ENCODE measurements at regions not wholly inside any gene's neighbourhood (a gene's known extent, or its start where the extent isn't known, plus 50 kb on each side); places are given as distances from the start of the nearest gene placed in this dataset.

DNA sequence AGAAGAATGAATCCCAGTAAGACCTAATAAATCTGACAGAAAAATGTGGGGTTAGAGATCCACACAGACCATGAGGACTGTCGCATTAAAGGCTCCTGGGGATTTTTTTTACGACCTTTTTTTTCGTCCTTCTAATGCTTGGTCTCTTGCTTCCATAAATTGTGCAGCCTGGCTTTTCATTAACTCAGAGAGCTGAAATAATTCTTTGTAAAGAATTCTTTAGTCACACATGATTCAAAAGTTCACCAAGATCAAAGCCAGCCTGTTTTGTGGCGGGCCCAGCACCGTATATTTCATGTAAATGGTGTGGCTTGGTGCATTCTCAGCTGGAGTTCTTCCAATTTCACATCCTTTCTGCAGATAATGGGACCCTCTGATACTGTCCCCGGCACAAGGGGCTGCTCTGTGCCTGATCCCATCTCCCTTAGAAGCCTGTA, 206.6 kb upstream of the BMPER start:
- WGBS (ENCODE audit: insufficient coverage, low coverage, missing lambda C conversion rate) = 0% methylated on average over 6 of the region's 6 CpGs
- H3K36me3 ChIP-seq (ENCODE audit: control insufficient read depth, insufficient read depth, low read length) = no peaks in the 10 kb centered on the region
- intact Hi-C loops (cut with micrococcal nuclease) (no loop called here), in situ Hi-C loops (cut with MboI) (no loop called here)
- H3K9me1 ChIP-seq (ENCODE audit: control insufficient read depth, insufficient read depth, low read length) = no peaks in the 10 kb centered on the region
- H3K4me1 ChIP-seq (replicated peaks in 1 of 2; ENCODE audit: control insufficient read depth in 2 of 2, insufficient read depth in 2 of 2, low read length in 2 of 2) = no peaks in the 10 kb centered on the region
- DNase-seq (ENCODE audit: extremely low read depth in 1 of 4, low spot score in 3 of 4) (no peak), FAIRE-seq (no peak), ATAC-seq (no peak)
- CTCF ChIA-PET (ENCODE audit: low intra/inter-chr PET ratio) = no interaction called here
- H3K27me3 ChIP-seq (ENCODE audit: control insufficient read depth in 2 of 2, insufficient read depth in 2 of 2, low read length in 2 of 2) = no peaks in the 10 kb centered on the region
- no peak overlapping the region for H3K27ac ChIP-seq (ENCODE audit: extremely low read depth, low read depth, low read length)
- H2AFZ ChIP-seq (ENCODE audit: low read depth, low read length) = no peak overlapping the region
- H3K9me3 ChIP-seq (replicated peaks; ENCODE audit: control insufficient read depth, insufficient read depth, low read depth, low read length) = no peaks in the 10 kb centered on the region
- no peak for TF ChIP-seq MAFG (tag; conservative IDR thresholded peaks at IDR 0.05)
- TF ChIP-seq ZNF584 (CRISPR knock-in tag; IDR thresholded peaks at IDR 0.05; ENCODE audit: low read depth) = no peak
- TF ChIP-seq, protein P1, sequence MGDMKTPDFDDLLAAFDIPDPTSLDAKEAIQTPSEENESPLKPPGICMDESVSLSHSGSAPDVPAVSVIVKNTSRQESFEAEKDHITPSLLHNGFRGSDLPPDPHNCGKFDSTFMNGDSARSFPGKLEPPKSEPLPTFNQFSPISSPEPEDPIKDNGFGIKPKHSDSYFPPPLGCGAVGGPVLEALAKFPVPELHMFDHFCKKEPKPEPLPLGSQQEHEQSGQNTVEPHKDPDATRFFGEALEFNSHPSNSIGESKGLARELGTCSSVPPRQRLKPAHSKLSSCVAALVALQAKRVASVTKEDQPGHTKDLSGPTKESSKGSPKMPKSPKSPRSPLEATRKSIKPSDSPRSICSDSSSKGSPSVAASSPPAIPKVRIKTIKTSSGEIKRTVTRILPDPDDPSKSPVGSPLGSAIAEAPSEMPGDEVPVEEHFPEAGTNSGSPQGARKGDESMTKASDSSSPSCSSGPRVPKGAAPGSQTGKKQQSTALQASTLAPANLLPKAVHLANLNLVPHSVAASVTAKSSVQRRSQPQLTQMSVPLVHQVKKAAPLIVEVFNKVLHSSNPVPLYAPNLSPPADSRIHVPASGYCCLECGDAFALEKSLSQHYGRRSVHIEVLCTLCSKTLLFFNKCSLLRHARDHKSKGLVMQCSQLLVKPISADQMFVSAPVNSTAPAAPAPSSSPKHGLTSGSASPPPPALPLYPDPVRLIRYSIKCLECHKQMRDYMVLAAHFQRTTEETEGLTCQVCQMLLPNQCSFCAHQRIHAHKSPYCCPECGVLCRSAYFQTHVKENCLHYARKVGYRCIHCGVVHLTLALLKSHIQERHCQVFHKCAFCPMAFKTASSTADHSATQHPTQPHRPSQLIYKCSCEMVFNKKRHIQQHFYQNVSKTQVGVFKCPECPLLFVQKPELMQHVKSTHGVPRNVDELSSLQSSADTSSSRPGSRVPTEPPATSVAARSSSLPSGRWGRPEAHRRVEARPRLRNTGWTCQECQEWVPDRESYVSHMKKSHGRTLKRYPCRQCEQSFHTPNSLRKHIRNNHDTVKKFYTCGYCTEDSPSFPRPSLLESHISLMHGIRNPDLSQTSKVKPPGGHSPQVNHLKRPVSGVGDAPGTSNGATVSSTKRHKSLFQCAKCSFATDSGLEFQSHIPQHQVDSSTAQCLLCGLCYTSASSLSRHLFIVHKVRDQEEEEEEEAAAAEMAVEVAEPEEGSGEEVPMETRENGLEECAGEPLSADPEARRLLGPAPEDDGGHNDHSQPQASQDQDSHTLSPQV (IDR thresholded peaks at IDR 0.05) = no peak
- H4K20me1 ChIP-seq (replicated peaks; ENCODE audit: control insufficient read depth, insufficient read depth, low read length) = no peaks in the 10 kb centered on the region
- H3K9ac ChIP-seq (ENCODE audit: insufficient read depth in 1 of 2, low read depth in 2 of 2, low read length in 2 of 2) = no peak overlapping the region
- no TSS peak for BruUV-seq (replicated peaks)
- H3K4me2 ChIP-seq (ENCODE audit: insufficient read depth, low read length) = no peak overlapping the region
- H3K79me2 ChIP-seq (ENCODE audit: control insufficient read depth, insufficient read depth, low read length) = no peaks in the 10 kb centered on the region
- H3K4me3 ChIP-seq = no peak overlapping the region
- POLR2A ChIA-PET = interaction anchor here (0.6 kb wide), 1 partner anchor 13 kb away, joined by 3 read pairs; no protein-coding TSS in a partner anchor
